ENCODE measurements at regions not wholly inside any gene's neighbourhood (a gene's known extent, or its start where the extent isn't known, plus 50 kb on each side); places are given as distances from the start of the nearest gene placed in this dataset.

DNA sequence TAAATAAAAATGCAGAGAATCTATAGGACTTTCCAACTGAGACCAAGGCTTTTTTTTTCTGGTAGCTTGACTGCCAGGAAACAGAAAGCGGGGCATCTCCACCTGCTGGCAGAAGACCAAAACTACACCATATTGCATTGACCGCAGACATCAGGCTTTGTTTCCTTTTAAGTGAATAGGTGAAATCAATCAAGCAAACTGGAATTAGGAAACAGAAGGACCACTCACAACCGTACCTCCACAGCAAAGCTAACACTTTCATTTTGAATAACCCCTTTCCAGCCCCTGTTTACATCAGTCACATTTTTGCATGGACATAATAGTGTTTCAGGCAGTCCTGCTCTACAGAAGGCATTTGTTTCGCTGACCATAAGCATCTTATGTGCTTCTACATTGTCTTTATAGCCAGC is 218.2 kb downstream of the IDS start:
- no peak for TF ChIP-seq EZH2 (IDR thresholded peaks at IDR 0.05; ENCODE audit: low read depth)
- TF ChIP-seq, protein P1, sequence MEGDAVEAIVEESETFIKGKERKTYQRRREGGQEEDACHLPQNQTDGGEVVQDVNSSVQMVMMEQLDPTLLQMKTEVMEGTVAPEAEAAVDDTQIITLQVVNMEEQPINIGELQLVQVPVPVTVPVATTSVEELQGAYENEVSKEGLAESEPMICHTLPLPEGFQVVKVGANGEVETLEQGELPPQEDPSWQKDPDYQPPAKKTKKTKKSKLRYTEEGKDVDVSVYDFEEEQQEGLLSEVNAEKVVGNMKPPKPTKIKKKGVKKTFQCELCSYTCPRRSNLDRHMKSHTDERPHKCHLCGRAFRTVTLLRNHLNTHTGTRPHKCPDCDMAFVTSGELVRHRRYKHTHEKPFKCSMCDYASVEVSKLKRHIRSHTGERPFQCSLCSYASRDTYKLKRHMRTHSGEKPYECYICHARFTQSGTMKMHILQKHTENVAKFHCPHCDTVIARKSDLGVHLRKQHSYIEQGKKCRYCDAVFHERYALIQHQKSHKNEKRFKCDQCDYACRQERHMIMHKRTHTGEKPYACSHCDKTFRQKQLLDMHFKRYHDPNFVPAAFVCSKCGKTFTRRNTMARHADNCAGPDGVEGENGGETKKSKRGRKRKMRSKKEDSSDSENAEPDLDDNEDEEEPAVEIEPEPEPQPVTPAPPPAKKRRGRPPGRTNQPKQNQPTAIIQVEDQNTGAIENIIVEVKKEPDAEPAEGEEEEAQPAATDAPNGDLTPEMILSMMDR (conservative IDR thresholded peaks at IDR 0.05), result peak; percentile 92
- Histone ChIP-seq H3K4me3 (no peak overlapping the region), H3K4me1 (replicated peaks; ENCODE audit: insufficient read depth) (no peaks in the 10 kb centered on the region), H4K20me1 (ENCODE audit: insufficient read depth) (no peaks in the 10 kb centered on the region), H3K36me3 (ENCODE audit: low read depth) (no peaks in the 10 kb centered on the region), H3K9me2 (ENCODE audit: insufficient read depth) (no peaks in the 10 kb centered on the region), H3K27me3 (ENCODE audit: insufficient read depth, low read depth) (no peaks in the 10 kb centered on the region), H3K4me2 (no peak overlapping the region), H3K9me3 (ENCODE audit: insufficient read depth, low read depth) (no peaks in the 10 kb centered on the region), H3K79me2 (ENCODE audit: low read depth) (no peaks in the 10 kb centered on the region), H2AFZ (no peak overlapping the region), H3F3A (ENCODE audit: insufficient read depth, low read depth) (no peaks in the 10 kb centered on the region), H3K27ac (no peak overlapping the region)
- intact Hi-C loops (cut with micrococcal nuclease; ENCODE audit: unreplicated experiment), result loop anchor here (2.0 to 10.0 kb wide), 3 partner anchors 188 to 1238 kb away; no protein-coding TSS in a partner anchor
- peak in 1 of 2 experiments; percentile 39 for DNase-seq
- ChIA-PET POLR2A (ENCODE audit: unreplicated experiment) (no interaction called here), CTCF (interaction anchor here (0.5 to 1.0 kb wide), 2 partner anchors 1194 to 1308 kb away, joined by 3 to 6 read pairs; no protein-coding TSS in a partner anchor)
- no TSS peak for BruUV-seq (replicated peaks)

DNA sequence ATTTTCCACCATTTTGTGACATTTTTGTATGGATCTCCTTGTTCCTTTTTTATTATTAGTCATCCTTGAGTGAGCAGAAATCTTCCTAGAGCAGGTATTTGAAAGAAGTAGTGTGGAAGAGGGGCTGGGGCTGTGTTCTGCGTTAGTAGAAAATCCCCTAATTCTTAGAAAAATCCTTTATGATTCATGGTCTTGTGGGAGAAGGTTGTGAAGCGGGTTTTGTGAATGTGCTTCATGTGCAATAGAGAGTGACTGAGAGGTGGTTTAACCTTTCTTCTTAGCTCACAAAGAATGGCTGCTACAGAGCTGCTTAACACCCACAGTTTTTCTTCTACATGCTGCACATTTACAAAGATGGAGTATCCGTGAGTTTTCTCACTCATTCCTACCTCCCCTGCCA is 220.5 kb downstream of the IDS start:
- Histone ChIP-seq H3F3A (ENCODE audit: insufficient read depth, low read depth) (no peaks in the 10 kb centered on the region), H4K20me1 (ENCODE audit: insufficient read depth) (no peaks in the 10 kb centered on the region), H3K9me3 (ENCODE audit: insufficient read depth, low read depth) (no peaks in the 10 kb centered on the region), H3K4me2 (no peak overlapping the region), H3K9me2 (ENCODE audit: insufficient read depth) (no peaks in the 10 kb centered on the region), H3K27ac (no peak overlapping the region), H3K36me3 (ENCODE audit: low read depth) (no peaks in the 10 kb centered on the region), H3K4me3 (no peak overlapping the region), H3K4me1 (replicated peaks; ENCODE audit: insufficient read depth) (no peaks in the 10 kb centered on the region), H3K27me3 (ENCODE audit: insufficient read depth, low read depth) (no peaks in the 10 kb centered on the region), H3K79me2 (ENCODE audit: low read depth) (no peaks in the 10 kb centered on the region), H2AFZ (no peak overlapping the region)
- no TSS peak for BruUV-seq (replicated peaks)
- DNase-seq, result no peak
- ChIA-PET POLR2A (ENCODE audit: unreplicated experiment) (no interaction called here), CTCF (no interaction called here)
- TF ChIP-seq EZH2 (IDR thresholded peaks at IDR 0.05; ENCODE audit: low read depth), result no peak
- TF ChIP-seq, protein P1 (conservative IDR thresholded peaks at IDR 0.05), result no peak
- intact Hi-C loops (cut with micrococcal nuclease; ENCODE audit: unreplicated experiment), result loop anchor here (5.0 to 10.0 kb wide), 2 partner anchors 190 to 1147 kb away; no protein-coding TSS in a partner anchor

DNA sequence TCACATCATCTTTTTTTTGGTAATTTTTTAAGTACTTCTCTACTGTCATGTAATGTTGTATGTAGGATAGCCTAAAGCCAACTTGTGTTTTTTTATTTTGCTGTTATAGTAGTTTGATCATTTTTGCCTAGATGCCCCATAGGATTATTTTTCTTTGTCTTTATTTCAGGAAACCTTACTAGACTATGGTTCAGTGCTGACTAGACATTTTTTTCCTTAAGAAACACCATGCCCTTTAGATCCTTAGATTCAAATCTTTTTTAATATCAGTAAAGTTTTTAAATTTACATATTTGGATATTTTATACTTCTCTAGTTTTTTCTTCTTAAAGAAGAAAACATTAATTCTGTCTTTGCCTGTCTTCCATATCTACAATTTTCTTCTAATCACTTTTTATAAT is 221.3 kb downstream of the IDS start:
- Histone ChIP-seq H2AFZ (no peak overlapping the region), H3K4me3 (no peak overlapping the region), H3K4me1 (replicated peaks; ENCODE audit: insufficient read depth) (no peaks in the 10 kb centered on the region), H3K79me2 (ENCODE audit: low read depth) (no peaks in the 10 kb centered on the region), H4K20me1 (ENCODE audit: insufficient read depth) (no peaks in the 10 kb centered on the region), H3K27ac (no peak overlapping the region), H3K9me2 (ENCODE audit: insufficient read depth) (no peaks in the 10 kb centered on the region), H3K4me2 (no peak overlapping the region), H3K36me3 (ENCODE audit: low read depth) (no peaks in the 10 kb centered on the region), H3F3A (ENCODE audit: insufficient read depth, low read depth) (no peaks in the 10 kb centered on the region), H3K27me3 (ENCODE audit: insufficient read depth, low read depth) (no peaks in the 10 kb centered on the region), H3K9me3 (ENCODE audit: insufficient read depth, low read depth) (no peaks in the 10 kb centered on the region)
- no peak for TF ChIP-seq EZH2 (IDR thresholded peaks at IDR 0.05; ENCODE audit: low read depth)
- TF ChIP-seq, protein P1 (conservative IDR thresholded peaks at IDR 0.05), result no peak
- BruUV-seq (replicated peaks), result no TSS peak
- no peak for DNase-seq
- intact Hi-C loops (cut with micrococcal nuclease; ENCODE audit: unreplicated experiment), result loop anchor here (10.0 kb wide), 1 partner anchor 191 kb away; no protein-coding TSS in a partner anchor
- POLR2A ChIA-PET (ENCODE audit: unreplicated experiment), result no interaction called here
- CTCF ChIA-PET, result no interaction called here

All from PC-9 (cell line).